H9 (cell line): ENCODE measurements at regions not wholly inside any gene's neighbourhood (a gene's known extent, or its start where the extent isn't known, plus 50 kb on each side); places are given as distances from the start of the nearest gene placed in this dataset.

Experiments used
- DNase-seq: peaks from one replicate; pipeline ENCODE4 v3.0.0-alpha.2; 2017
- H2AFZ ChIP-seq: one replicate; pipeline ENCODE4 v1.6.1; 2013; ENCODE audit warnings: mild to moderate bottlenecking, low read length, control low read depth, moderate library complexity
- H2AK5ac ChIP-seq: 2 replicates; pipeline ENCODE4 v1.6.1; 2013; ENCODE audit warnings: low read length, control low read depth, mixed read lengths; ENCODE audit not compliant: insufficient read length
- H2BK120ac ChIP-seq: one replicate; pipeline ENCODE4 v1.6.1; 2013; ENCODE audit warnings: low read depth, mild to moderate bottlenecking, low read length, control low read depth, inconsistent platforms; ENCODE audit not compliant: poor library complexity, severe bottlenecking
- H2BK12ac ChIP-seq: 2 replicates; pipeline ENCODE4 v1.6.1; 2013; ENCODE audit warnings: low read length, control low read depth, mixed read lengths, low read depth; ENCODE audit not compliant: insufficient read length
- H2BK15ac ChIP-seq: 2 replicates; pipeline ENCODE4 v1.6.1; 2013; ENCODE audit warnings: low read depth, low read length, control low read depth
- H2BK20ac ChIP-seq: one replicate; pipeline ENCODE4 v1.6.1; 2013; ENCODE audit warnings: low read depth, mild to moderate bottlenecking, low read length, control low read depth, inconsistent platforms; ENCODE audit not compliant: poor library complexity, severe bottlenecking
- H2BK5ac ChIP-seq: 2 replicates; pipeline ENCODE4 v1.6.1; 2013; ENCODE audit warnings: low read length, control low read depth, mixed read lengths; ENCODE audit not compliant: insufficient read length
- H3K14ac ChIP-seq: 2 replicates; pipeline ENCODE4 v1.6.1; 2013; ENCODE audit warnings: low read length, control low read depth; ENCODE audit not compliant: insufficient read depth
- H3K18ac ChIP-seq: 2 replicates; pipeline ENCODE4 v1.6.1; 2013; ENCODE audit warnings: low read depth, mild to moderate bottlenecking, mixed read lengths, low read length, control low read depth; ENCODE audit not compliant: insufficient read length
- H3K23ac ChIP-seq: 2 replicates; pipeline ENCODE4 v1.6.1; 2013; ENCODE audit warnings: low read length, control low read depth, mixed read lengths, low read depth; ENCODE audit not compliant: insufficient read length
- H3K23me2 ChIP-seq: 2 replicates; pipeline ENCODE4 v1.6.1; 2013; ENCODE audit warnings: low read depth, mild to moderate bottlenecking, mixed read lengths, low read length, control low read depth; ENCODE audit not compliant: insufficient read length, poor library complexity, severe bottlenecking
- H3K27ac ChIP-seq: 2 replicates; pipeline ENCODE4 v1.5.1; 2013; ENCODE audit warnings: low read length, control low read depth, mixed read lengths, low read depth; ENCODE audit not compliant: insufficient read length
- H3K27me3 ChIP-seq: 2 replicates; pipeline ENCODE4 v1.6.1; 2013; ENCODE audit warnings: low read length, control low read depth, inconsistent platforms; ENCODE audit not compliant: insufficient read depth
- H3K4ac ChIP-seq: 2 replicates; pipeline ENCODE4 v1.6.1; 2013; ENCODE audit warnings: low read depth, mild to moderate bottlenecking, control low read depth, inconsistent platforms, low read length, moderate library complexity
- H3K4me1 ChIP-seq: 2 replicates; pipeline ENCODE4 v1.6.1; 2013; ENCODE audit warnings: low read length, control low read depth, inconsistent platforms; ENCODE audit not compliant: insufficient read depth
- H3K4me2 ChIP-seq: 2 replicates; pipeline ENCODE4 v1.6.1; 2013; ENCODE audit warnings: low read length, control low read depth, mixed read lengths; ENCODE audit not compliant: insufficient read length, insufficient read depth
- H3K56ac ChIP-seq: 2 replicates; pipeline ENCODE4 v1.6.1; 2013; ENCODE audit warnings: low read depth, mild to moderate bottlenecking, mixed read lengths, low read length, control low read depth; ENCODE audit not compliant: insufficient read length
- H3K79me1 ChIP-seq: 2 replicates; pipeline ENCODE4 v1.6.1; 2013; ENCODE audit warnings: low read depth, mild to moderate bottlenecking, moderate library complexity, low read length, control low read depth, inconsistent platforms; ENCODE audit not compliant: insufficient read depth, poor library complexity, severe bottlenecking
- H3K79me2 ChIP-seq: 2 replicates; pipeline ENCODE4 v1.6.1; 2013; ENCODE audit warnings: low read length, control low read depth, inconsistent platforms; ENCODE audit not compliant: insufficient read depth
- H3K9ac ChIP-seq: 2 replicates; pipeline ENCODE4 v1.6.1; 2013; ENCODE audit warnings: low read length, control low read depth, mixed read lengths; ENCODE audit not compliant: insufficient read length; ENCODE audit errors: extremely low read depth
- H3K9me3 ChIP-seq: one replicate; pipeline ENCODE4 v1.6.1; 2013; ENCODE audit warnings: low read depth, low read length, inconsistent platforms; ENCODE audit not compliant: control insufficient read depth
- H3T11ph ChIP-seq: one replicate; pipeline ENCODE4 v1.6.1; 2013; ENCODE audit warnings: mild to moderate bottlenecking, low read length, control low read depth, inconsistent platforms
- H4K20me1 ChIP-seq: one replicate; pipeline ENCODE4 v1.6.1; 2013; ENCODE audit not compliant: control insufficient read depth, insufficient read length, insufficient read depth
- H4K5ac ChIP-seq: 2 replicates; pipeline ENCODE4 v1.6.1; 2013; ENCODE audit warnings: low read depth, mild to moderate bottlenecking, mixed read lengths, low read length, control low read depth; ENCODE audit not compliant: insufficient read length
- H4K8ac ChIP-seq: replicated peaks from 2 replicates; pipeline ENCODE4 v1.6.1; 2013; ENCODE audit warnings: low read length, control low read depth, mixed read lengths, low read depth; ENCODE audit not compliant: insufficient read length
- H4K91ac ChIP-seq: 2 replicates; pipeline ENCODE4 v1.6.1; 2013; ENCODE audit warnings: low read depth, mild to moderate bottlenecking, moderate library complexity, mixed read lengths, low read length, control low read depth; ENCODE audit not compliant: insufficient read length
- H3K27ac Mint-ChIP-seq, 3 experiments: 2 replicates in 2 of 3; 3 replicates in 1 of 3; pipeline ENCODE4 v1.8.0; 2020 to 2021; ENCODE audit warnings: mixed read lengths in 3 of 3, mild to moderate bottlenecking in 1 of 3, moderate library complexity in 1 of 3
- H3K27me3 Mint-ChIP-seq: 2 replicates; pipeline ENCODE4 v1.8.0; 2021; ENCODE audit warnings: low read depth, mild to moderate bottlenecking, moderate library complexity, mixed read lengths
- H3K36me3 Mint-ChIP-seq, 3 experiments: 2 replicates in 2 of 3; 3 replicates in 1 of 3; pipeline ENCODE4 v1.8.0; 2020 to 2021; ENCODE audit warnings: low read depth in 3 of 3, mixed read lengths in 3 of 3; ENCODE audit not compliant: insufficient read depth in 1 of 3
- H3K4me1 Mint-ChIP-seq, 2 experiments: 2 replicates each; pipeline ENCODE4 v1.8.0; 2020; ENCODE audit warnings: mixed read lengths in 2 of 2
- H3K4me3 Mint-ChIP-seq, 2 experiments: 2 replicates in 1 of 2; 3 replicates in 1 of 2; pipeline ENCODE4 v1.8.0; 2020 to 2021; ENCODE audit warnings: mild to moderate bottlenecking in 2 of 2, mixed read lengths in 2 of 2, moderate library complexity in 1 of 2
- H3K9me3 Mint-ChIP-seq, 2 experiments: 2 replicates in 1 of 2; 3 replicates in 1 of 2; pipeline ENCODE4 v1.8.0; 2020; ENCODE audit warnings: mild to moderate bottlenecking in 2 of 2, mixed read lengths in 2 of 2, moderate library complexity in 1 of 2
- WGBS: extraction: QIAGEN DNeasy Blood & Tissue Kit; methylation state at CpG from one replicate; pipeline ENCODE4 v1.1.7; 2013; ENCODE audit warnings: missing lambda C conversion rate, low lambda C conversion rate, mixed read lengths; ENCODE audit not compliant: insufficient read length; ENCODE audit errors: extremely low coverage; 5-methylcytosine and 5-hydroxymethylcytosine counted together
- TF ChIP-seq, protein P1 (sequence below): fragments of 200-600 bp; sonication (generic); conservative IDR thresholded peaks from 3 replicates; pipeline ENCODE4 v1.8.0; 2021; ENCODE audit warnings: antibody characterized with exemption, mild to moderate bottlenecking

DNA sequence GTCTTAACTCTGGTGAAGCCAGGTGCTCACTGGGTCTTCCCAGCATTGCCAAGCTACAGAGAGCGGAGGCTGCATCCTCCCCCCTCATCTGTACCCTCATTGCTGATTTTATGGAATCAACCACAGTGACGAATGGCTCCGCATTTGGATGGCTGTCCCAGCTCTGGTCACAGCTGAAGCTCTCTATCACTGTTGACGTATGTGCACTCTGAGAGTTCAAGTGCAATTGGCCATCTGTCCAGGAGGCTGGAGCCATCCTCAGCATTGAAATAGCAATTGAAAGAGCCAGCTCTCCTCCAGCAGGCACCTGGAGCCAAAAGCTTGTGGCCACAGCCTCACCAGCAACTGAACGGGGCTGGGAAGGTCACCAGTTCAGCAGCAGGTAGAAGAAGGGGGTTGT, 494.1 kb downstream of the TMEM114 start:
- no peaks in the 10 kb centered on the region for H3K36me3 Mint-ChIP-seq
- no peaks in the 10 kb centered on the region for H3K23me2 ChIP-seq
- H2BK12ac ChIP-seq: no peak overlapping the region
- no peaks in the 10 kb centered on the region for H3K27me3 ChIP-seq
- no peak overlapping the region for H2BK20ac ChIP-seq
- no peaks in the 10 kb centered on the region for H3K9me3 ChIP-seq
- no peak overlapping the region for H3K4ac ChIP-seq
- no peak overlapping the region for H2AK5ac ChIP-seq
- no peaks in the 10 kb centered on the region for H4K20me1 ChIP-seq
- no CpG with 5 or more reads among the region's 5 CpGs for WGBS
- H2BK5ac ChIP-seq: no peak overlapping the region
- no peak overlapping the region for H3K27ac Mint-ChIP-seq
- H3K4me2 ChIP-seq: no peak overlapping the region
- H2BK120ac ChIP-seq: no peak overlapping the region
- no peak overlapping the region for H3T11ph ChIP-seq
- H3K9me3 Mint-ChIP-seq: no peaks in the 10 kb centered on the region
- H4K91ac ChIP-seq: no peak overlapping the region
- H3K27me3 Mint-ChIP-seq: peaks cover 3% of the 10 kb centered on the region; the same call in 1 of the 2 replicates
- no peak overlapping the region for H2AFZ ChIP-seq
- no peak overlapping the region for H3K4me3 Mint-ChIP-seq
- H3K4me1 Mint-ChIP-seq: peaks cover 3 to 5% of the 10 kb centered on the region in 2 experiments; a peak in 2 of 4 replicates
- H3K4me1 ChIP-seq: no peaks in the 10 kb centered on the region
- no peaks in the 10 kb centered on the region for H3K79me1 ChIP-seq
- H3K56ac ChIP-seq: no peak overlapping the region
- H3K23ac ChIP-seq: no peak overlapping the region
- no peak overlapping the region for H3K9ac ChIP-seq
- DNase-seq: no peak
- no peak overlapping the region for H4K8ac ChIP-seq
- no peak overlapping the region for H4K5ac ChIP-seq
- no peaks in the 10 kb centered on the region for H3K79me2 ChIP-seq
- TF ChIP-seq, protein P1, sequence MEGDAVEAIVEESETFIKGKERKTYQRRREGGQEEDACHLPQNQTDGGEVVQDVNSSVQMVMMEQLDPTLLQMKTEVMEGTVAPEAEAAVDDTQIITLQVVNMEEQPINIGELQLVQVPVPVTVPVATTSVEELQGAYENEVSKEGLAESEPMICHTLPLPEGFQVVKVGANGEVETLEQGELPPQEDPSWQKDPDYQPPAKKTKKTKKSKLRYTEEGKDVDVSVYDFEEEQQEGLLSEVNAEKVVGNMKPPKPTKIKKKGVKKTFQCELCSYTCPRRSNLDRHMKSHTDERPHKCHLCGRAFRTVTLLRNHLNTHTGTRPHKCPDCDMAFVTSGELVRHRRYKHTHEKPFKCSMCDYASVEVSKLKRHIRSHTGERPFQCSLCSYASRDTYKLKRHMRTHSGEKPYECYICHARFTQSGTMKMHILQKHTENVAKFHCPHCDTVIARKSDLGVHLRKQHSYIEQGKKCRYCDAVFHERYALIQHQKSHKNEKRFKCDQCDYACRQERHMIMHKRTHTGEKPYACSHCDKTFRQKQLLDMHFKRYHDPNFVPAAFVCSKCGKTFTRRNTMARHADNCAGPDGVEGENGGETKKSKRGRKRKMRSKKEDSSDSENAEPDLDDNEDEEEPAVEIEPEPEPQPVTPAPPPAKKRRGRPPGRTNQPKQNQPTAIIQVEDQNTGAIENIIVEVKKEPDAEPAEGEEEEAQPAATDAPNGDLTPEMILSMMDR: no peak
- H3K14ac ChIP-seq: no peak overlapping the region
- H2BK15ac ChIP-seq: no peak overlapping the region
- H3K27ac ChIP-seq: no peak overlapping the region
- no peak overlapping the region for H3K18ac ChIP-seq
